ENCODE measurements at regions not wholly inside any gene's neighbourhood (a gene's known extent, or its start where the extent isn't known, plus 50 kb on each side); places are given as distances from the start of the nearest gene placed in this dataset.

DNA sequence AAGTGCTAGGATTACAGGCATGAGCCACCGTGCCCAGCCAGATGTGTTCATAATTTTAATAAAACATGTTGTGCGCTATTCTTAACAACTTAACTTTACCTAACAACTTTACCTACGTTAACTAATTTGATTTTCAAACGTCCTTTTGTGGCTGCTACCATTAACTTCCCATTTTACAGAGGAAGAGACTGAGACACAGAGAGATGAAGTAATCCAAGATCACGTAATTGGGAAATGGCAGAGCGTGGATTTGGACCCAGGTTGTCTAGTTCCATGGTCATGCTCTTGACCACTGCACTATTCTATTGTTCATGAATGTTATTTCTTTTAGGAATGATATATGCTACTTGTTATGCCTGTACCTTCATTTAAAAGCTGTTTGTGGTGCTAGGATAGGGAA, 80.3 kb upstream of the MTPN start:
- no peak for DNase-seq

- DNase-seq = no peak
Observed at GRCh38 chr7:136056651-136057231, 79.6 kb upstream of the MTPN start.

DNA sequence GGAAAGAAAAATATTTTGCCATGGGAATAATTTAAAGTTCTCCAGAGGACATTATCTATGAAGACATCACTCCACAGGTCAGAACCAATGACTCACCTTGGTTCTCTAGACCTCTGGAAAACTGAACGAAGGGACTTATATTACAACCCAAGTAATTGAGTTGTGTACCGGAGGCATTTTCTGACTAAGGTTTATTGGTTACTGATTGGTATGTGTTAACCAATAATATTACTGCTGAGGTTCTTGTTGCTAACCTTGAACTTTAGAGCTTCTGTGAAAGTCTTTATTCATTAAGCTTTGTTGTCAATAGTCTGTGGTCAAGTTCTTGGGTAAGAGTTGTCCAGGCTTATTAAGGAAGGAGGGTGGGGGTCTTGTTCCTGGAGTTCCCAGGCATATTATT, 78.1 kb upstream of the MTPN start:
- DNase-seq = no peak

DNA sequence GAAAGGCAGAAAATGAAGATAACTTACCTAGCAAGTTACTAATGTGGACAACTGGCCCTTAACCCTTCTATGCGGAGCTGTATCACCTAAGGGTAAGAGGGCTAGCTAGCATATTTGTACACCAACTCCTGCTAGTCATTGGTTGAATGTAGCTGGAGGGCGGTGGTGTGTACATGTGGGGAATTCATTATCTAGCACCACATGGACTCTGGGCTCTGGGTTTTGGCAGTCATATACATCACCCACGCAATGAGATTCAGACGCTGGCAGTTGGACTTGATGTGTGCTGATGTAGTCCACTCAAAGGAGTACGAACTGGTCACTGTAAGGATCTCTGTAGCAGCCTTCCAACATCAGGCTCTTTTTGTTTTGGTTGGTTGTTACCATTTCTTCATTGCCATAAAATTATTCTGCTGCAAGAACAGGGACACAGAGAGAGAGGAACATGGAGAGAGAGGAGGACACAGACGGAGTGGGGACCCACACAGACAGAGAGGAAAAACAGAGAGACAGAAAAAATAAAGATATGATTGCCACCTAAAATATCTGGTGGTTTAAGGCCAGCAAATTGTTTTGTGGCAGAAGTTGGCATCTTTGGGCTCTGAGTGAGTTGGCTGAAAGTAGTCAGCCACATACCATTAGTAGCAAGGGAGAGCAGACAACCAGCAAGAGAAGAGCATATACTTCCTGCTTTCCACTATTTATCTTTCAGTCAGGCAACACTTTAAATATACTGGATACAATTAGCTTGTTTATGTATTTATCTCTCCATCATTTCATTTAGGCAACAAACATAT, 76.7 kb upstream of the MTPN start:
- DNase-seq = no peak

DNA sequence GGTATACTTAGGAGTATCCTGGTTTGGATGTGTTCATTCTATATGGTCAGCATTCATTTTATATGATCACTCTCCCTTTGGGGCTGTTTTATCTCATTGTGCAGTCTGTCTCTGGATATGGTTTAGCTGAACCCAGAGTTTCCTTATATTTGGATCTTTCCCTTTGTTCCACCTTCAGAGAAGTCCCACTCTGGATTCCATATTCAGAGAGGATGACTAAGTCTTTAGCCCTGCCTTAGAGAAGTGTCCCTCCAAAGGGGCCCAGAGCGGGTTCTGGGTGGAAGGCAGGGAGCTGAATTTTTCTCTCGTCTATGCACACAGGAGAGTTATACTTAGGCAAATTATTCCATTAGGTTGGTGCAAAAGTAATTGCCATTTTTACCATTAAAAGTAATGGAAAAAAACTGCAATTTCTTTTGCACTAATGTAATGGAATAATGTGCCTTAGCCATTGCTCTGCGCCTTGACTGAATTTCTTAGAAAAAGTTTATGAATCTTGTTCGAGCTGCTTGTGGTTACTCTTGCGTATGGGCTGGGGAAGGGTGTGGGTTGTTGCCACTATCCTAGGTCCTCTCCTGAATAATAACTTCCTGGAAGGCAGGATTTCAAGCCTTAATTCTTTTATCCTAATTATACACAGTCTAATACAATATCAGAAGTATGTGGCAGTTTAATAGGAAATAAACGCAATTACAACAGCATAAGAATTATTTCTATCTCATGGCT, 74.2 kb upstream of the MTPN start:
- DNase-seq = no peak

GRCh38 chr7:136050462-136050847, 73.3 kb upstream of the MTPN start:
- DNase-seq = no peak

- no peak for DNase-seq
Observed at GRCh38 chr7:136049818-136050461, 72.8 kb upstream of the MTPN start.

- DNase-seq = no peak
Observed at GRCh38 chr7:136049117-136049516, 72.0 kb upstream of the MTPN start.

GRCh38 chr7:136046548-136046947, 69.4 kb upstream of the MTPN start:
- DNase-seq = no peak

- no peak for DNase-seq
Observed at GRCh38 chr7:136045992-136046391, 68.8 kb upstream of the MTPN start.

DNA sequence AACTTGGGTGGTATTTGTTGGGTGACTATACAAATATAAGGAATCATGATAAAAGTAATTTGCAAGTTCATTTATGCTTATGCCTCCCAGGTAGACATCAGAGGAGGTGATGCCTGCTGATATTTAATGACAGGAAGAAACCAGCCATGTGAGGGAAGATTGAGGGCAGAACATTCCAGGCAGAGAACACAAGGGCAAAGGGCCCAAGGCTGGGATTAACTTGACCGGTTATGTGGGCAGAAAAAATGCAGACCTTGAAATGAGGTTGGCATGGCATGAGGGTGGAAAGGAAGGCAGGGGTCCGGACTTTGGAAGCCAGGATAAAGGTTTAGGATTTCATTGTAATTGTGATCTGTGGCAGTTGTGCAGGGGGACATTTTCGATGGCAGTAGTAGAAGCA, 68.0 kb upstream of the MTPN start:
- no peak for DNase-seq

DNA sequence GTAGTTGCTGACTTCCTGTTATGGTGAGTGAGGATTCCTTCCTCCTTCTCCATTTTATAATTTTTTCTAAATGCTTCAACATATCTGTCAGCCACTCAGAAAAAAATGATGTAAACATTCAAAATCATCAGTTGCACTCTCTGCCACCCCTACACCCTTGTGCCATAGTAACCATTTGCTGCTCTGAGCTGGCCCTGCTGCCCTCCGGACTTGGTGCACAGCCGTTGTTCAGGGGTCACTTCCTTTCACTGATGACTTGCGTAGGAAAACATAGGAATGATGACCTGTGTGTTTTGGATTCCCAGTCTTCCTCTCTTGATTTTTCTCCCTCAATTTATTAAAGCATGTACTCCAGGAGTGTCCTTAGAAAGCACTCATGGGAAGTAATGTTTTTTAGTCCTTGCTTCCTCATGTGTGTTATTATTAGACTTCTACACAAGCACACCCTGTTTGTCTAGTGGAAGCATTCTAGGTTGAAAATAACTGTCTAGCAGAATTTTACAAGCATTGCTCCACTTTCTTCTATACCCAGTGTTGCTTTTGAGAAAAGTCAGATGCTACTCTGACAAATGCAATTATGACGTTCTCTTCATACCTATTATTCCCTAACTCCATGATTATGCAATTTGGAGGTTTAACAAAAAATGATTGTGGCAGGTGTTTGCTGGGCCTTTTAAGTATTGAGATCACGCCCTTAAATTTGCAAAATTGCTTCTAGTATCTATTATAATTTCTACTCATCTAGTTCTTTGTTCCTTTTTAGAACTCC, 62.6 kb upstream of the MTPN start:
- no peak for DNase-seq

- no peak for DNase-seq
Observed at GRCh38 chr7:136036336-136036735, 59.2 kb upstream of the MTPN start.

- no peak for DNase-seq
Observed at GRCh38 chr7:136034132-136034531, 57.0 kb upstream of the MTPN start.

DNA sequence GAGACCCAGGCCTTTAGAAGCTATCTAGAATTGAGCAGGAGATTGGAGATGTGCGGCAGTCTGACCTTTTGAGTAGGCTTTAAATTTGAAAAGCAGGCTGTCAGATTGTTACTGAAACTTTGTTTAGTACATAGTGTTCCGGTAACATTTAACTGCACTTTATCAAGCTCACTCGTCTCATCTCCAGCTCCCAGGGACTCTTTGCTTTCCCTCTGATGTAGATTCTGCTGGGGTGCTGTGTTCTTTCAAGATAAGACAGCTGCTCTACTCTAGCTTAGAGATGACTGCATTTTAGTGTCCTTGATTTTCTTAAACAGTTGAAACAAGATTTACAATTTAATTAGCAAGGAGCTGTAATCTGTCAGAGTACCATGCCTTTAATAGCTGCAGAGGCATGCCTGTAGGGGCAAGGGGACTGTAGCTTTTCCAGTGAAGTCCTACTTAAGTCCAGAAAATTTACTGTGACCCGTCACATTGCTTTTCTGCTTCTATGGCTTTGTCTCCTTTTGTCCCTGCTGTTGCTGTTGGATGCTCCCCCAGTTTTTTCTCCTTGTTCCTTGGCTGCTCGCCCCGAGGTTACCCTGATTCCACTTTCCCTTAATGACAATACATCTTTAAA, 56.4 kb upstream of the MTPN start:
- DNase-seq = no peak

DNA sequence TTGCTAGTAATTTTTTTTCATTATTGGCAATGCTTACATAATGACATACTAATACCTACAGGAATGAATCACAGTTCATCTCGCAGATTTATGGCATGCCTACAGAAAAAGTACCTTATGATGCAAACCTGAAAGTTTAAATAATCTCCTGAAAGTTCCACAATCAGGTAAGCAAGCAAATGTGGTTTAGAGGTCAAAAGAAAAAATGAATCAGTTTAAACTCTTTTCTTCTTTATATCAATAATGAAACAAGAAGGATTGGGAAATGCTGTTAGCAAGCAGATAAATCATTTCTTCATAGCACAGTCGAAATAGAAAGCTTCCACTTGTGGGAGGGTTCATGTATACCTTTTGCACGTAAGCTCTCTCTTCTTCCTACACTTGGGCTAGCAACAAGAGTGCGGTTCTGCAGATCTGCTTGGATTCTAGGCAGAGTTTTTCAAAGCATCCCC, 53.7 kb upstream of the MTPN start:
- DNase-seq = no peak

- DNase-seq = no peak
Observed at GRCh38 chr7:136030330-136030729, 53.2 kb upstream of the MTPN start.

DNA sequence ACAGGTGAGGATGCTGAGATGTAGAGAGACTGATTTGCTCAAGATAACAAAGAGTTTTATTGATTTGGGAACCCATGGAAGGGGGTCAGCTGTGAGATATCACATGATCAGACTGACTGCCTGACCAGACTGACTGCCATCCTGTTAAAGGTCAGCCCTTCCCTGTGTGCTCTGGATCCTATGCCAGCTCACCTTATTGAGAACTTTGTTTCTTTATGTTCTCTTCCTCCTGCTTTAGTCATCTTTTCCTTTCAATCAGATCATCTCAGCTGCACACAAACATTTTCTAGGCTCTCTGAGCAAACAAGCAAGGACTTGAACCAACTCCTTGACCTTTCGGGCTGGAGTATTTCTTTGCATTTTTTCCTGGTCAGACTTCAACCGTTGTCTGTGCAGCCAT, 50.0 kb upstream of the MTPN start:
- no peak for DNase-seq

Measured in NCI-H2081 treated with DMSO at 0.1 percent for 48 hours (cell line).